ENCODE measurements at regions not wholly inside any gene's neighbourhood (a gene's known extent, or its start where the extent isn't known, plus 50 kb on each side); places are given as distances from the start of the nearest gene placed in this dataset.

DNA sequence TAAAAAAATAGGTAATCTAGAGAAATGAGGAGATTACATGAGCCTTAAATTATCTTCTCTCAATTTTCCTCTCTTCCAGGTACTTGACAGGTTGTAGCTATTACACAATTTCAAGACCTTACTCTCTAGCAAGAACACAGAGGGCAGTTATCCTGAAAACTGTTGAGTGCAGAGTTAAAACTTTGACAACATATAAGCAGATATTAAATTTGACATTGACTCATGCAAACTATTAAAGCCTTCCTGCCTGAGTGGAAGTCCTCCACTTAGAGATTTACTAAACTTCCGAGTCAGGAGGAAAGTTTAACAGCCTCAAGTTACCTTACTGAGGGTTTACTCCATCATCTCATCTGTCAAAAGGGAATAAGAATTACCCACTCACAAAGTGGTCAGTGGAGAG, 73.5 kb upstream of the ARID5B start:
- TF ChIP-seq YY1 (IDR thresholded peaks at IDR 0.05; ENCODE audit: insufficient read depth, insufficient read length) (no peak), SUZ12 (IDR thresholded peaks at IDR 0.05; ENCODE audit: extremely low read depth, insufficient read depth, insufficient read length) (no peak)
